ENCODE measurements at regions not wholly inside any gene's neighbourhood (a gene's known extent, or its start where the extent isn't known, plus 50 kb on each side); places are given as distances from the start of the nearest gene placed in this dataset.
A peak's percentile ranks its signal among the peaks of the same experiment; 100 is the strongest.

DNA sequence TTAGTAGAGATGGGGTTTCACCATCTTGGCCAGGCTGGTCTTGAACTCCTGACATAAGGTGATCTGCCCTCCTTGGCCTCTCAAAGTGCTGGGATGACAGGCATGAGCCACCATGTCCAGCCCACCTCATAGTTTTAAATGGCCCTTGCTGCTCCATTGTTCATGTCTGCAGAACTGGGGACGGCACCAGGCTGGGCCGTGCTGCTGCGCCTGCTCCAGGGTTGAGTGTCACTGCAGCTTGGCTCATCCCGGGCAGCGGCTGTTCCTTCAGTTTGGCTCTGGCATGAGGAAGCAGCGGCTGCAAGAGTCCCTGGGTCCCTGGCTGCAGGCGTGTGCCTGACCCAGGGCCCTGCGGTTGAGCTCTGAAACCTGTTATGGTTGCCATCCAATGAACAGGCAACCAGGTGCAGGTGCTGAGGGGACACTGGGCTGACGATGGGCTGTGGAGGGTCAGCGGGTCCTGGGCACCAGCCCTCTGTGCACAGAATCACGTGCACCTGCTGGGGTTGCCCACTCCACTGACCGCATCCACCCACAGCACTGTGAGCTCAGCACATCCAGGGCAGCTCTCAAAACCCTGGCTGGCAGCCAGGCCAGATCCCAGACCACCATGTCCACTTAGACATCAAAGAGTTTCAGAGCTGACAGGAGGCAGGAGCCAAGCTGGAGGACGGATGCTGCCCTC, 70.2 kb upstream of the PPP2R2D start:
- no peak for DNase-seq (ENCODE audit: low read depth in 2 of 2)
- TF ChIP-seq, protein P1, sequence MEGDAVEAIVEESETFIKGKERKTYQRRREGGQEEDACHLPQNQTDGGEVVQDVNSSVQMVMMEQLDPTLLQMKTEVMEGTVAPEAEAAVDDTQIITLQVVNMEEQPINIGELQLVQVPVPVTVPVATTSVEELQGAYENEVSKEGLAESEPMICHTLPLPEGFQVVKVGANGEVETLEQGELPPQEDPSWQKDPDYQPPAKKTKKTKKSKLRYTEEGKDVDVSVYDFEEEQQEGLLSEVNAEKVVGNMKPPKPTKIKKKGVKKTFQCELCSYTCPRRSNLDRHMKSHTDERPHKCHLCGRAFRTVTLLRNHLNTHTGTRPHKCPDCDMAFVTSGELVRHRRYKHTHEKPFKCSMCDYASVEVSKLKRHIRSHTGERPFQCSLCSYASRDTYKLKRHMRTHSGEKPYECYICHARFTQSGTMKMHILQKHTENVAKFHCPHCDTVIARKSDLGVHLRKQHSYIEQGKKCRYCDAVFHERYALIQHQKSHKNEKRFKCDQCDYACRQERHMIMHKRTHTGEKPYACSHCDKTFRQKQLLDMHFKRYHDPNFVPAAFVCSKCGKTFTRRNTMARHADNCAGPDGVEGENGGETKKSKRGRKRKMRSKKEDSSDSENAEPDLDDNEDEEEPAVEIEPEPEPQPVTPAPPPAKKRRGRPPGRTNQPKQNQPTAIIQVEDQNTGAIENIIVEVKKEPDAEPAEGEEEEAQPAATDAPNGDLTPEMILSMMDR (IDR thresholded peaks at IDR 0.05; ENCODE audit: low read depth, low read length) = no peak

DNA sequence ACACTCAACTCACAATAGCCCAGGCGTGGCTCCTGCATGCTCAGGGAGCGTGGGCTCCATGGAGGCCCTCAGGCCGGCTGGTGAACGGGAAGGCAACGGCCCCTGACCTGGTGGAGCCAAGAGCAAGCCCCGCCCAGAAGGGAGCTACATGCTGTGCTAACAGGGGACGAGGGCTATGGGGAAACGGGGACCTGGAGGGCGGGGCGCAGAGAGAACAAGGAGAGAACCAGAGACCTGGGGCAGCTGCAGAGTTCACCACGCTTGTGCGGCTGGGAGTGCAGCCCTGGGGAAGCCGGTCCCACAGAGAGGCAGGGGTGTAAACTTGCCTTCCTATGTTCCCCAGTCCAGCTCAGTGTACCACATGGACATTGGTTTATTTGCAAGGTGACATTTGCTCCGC, 69.2 kb upstream of the PPP2R2D start:
- H3K4me3 ChIP-seq (replicated peaks in 1 of 2; ENCODE audit: low read depth in 2 of 2, low read length in 2 of 2) = no peak overlapping the region
- no peak for DNase-seq (ENCODE audit: low read depth in 2 of 2)
- TF ChIP-seq, protein P1 (IDR thresholded peaks at IDR 0.05; ENCODE audit: low read depth, low read length) = no peak

More for the DNA sequence above, 70.2 kb upstream of the PPP2R2D start:
- no peak overlapping the region for H3K4me3 ChIP-seq (replicated peaks in 1 of 2; ENCODE audit: low read depth in 2 of 2, low read length in 2 of 2)

DNA sequence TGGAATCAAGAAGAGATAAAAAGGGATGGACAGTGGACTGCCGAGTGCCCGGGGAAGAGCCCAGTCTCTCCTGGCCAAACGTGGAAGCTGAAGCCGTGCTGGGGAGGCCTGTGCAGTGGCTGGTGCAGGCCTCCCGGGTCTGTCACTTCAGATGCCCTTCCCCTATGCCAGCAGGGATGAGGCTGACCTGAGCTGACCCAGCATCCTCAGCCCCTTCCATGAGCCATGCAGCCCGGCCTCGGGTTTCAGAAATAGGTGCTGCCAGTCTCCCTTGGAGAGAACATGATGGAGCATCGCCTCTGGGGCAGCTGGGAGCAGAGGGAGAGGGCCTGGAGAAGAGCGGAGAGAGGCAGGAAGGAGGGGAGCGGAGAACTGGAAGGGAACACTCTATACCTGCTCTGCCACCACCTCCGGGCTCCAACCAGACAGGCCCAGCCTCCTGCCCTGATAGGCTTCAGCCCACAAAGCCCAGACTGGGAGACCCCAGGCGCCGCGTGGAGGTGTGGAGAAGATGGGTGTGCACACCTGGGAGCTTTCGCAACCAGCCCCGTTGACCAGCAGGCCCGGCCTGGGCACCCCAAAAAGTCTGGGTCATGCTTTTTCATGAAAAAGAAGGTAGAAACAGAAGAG, 68.6 kb upstream of the PPP2R2D start:
- TF ChIP-seq, protein P1 (IDR thresholded peaks at IDR 0.05; ENCODE audit: low read depth, low read length) = no peak
- no peak for DNase-seq (ENCODE audit: low read depth in 2 of 2)

DNA sequence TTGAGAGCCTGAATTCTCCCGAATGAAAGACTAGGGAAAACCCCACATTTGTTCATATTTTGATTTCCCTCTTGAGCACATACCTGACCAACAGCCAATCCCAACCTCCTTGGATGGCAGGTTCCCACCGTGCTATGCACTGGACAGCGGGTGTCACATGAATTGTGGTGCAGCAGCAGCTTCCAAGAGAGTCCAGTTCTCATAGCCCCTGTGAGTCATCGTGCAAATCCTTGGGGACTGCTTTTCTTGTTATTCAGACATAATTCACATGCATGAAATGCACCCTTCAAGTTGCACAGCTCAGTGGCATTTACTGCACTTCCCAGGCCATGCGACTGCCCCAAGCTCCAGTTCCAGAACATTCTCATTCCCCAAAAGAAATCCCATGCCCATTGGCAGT, 67.8 kb upstream of the PPP2R2D start:
- TF ChIP-seq, protein P1 (IDR thresholded peaks at IDR 0.05; ENCODE audit: low read depth, low read length) = no peak
- no peak overlapping the region for H3K4me3 ChIP-seq (replicated peaks in 1 of 2; ENCODE audit: low read depth in 2 of 2, low read length in 2 of 2)
- peak in 1 of 2 donors; percentile 7 for DNase-seq (ENCODE audit: low read depth in 2 of 2)

More for the DNA sequence above, 68.6 kb upstream of the PPP2R2D start:
- no peak overlapping the region for H3K4me3 ChIP-seq (replicated peaks in 1 of 2; ENCODE audit: low read depth in 2 of 2, low read length in 2 of 2)

DNA sequence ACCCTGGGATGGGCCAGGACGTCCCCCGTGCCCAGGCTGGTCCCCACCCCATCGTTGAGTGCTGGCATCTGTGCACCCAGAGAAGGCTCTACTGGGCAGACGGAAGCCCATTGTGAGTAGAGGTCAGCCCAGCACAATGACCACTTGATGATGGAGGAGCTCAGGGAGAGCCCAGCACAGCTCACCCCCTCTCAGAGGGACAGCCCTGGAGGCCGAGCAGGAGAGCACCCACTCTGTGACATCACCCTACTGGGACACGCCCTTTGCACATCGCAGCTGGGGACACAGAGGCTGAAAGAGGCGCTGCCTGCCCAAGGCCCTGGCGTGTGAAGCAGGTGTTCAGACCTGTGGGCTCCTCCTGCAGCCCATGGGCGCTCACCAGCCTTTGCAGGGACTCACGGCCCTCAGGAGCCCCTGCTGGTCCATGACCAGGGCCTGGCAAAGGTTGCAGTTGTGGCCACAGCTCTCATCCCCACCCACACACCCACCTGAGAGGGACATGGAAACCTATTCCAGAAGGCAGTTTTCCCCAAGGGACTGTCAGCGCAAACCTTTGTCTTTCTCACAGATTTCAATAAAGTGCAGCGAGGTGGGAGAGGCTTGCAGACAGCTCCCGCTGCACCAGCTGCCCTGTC, 67.2 kb upstream of the PPP2R2D start:
- TF ChIP-seq, protein P1 (IDR thresholded peaks at IDR 0.05; ENCODE audit: low read depth, low read length) = no peak
- DNase-seq (ENCODE audit: low read depth in 2 of 2) = no peak
- H3K4me3 ChIP-seq (replicated peaks in 1 of 2; ENCODE audit: low read depth in 2 of 2, low read length in 2 of 2) = no peak overlapping the region

DNA sequence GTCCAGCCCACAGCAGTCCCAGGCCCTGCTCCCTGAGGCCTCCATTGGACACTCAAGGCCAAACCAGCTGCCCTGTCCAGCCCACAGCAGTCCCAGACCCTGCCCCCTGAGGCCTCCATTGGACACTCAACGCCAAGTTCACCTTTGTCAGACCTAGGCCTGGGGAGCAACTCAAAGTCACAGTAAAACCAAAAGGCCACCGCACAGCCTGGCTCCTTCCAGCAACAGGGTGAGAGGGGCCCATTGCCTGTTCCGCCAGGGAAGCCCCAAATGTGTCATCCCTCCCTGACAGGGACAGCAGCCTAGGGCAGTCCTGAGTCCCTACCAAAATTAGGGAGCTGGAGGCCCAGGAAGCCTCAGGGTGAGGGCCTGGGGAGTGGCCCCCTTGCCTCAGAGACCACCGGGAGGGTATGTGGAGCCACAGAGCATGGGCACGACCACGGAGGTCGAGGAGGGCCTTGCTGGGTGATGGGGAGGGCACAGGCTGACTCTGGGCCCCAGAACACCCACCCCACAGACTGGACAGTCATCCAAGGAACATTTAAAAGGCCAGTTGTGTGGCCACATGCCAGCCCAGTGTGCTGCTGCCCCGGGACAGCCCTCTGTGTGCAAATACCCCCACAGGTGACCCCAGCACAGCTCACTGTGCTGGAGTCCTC, 66.5 kb upstream of the PPP2R2D start:
- no peak for DNase-seq (ENCODE audit: low read depth in 2 of 2)
- TF ChIP-seq, protein P1 (IDR thresholded peaks at IDR 0.05; ENCODE audit: low read depth, low read length) = no peak
- no peak overlapping the region for H3K4me3 ChIP-seq (replicated peaks in 1 of 2; ENCODE audit: low read depth in 2 of 2, low read length in 2 of 2)

All from cardiac fibroblast (primary cell).